GM23338 (cell line): ENCODE measurements at regions not wholly inside any gene's neighbourhood (a gene's known extent, or its start where the extent isn't known, plus 50 kb on each side); places are given as distances from the start of the nearest gene placed in this dataset.

Experiments used
- CREB1 ChIP-seq: fragments of 250-450 bp; sonication (Bioruptor Pico); IDR thresholded peaks from 2 replicates; pipeline ENCODE4 v1.5.0; 2020; ENCODE audit warnings: low read depth, mild to moderate bottlenecking, moderate library complexity
- CTCF ChIP-seq, 2 experiments: fragments of 200-600 bp in 1 of 2; sonication (generic) in 1 of 2; conservative IDR thresholded peaks; 2 replicates each; pipeline versions ENCODE4 v1.5.1 to v1.6.1; 2016 to 2017; ENCODE audit warnings: antibody characterized with exemption in 2 of 2, low read depth in 2 of 2, mild to moderate bottlenecking in 2 of 2, moderate library complexity in 1 of 2
- ETS1 ChIP-seq: IDR thresholded peaks from 2 replicates; pipeline ENCODE4 v1.6.1; 2016; ENCODE audit warnings: antibody characterized with exemption
- EZH2 ChIP-seq: fragments of 200-600 bp; sonication (generic); IDR thresholded peaks from one replicate; pipeline ENCODE4 v1.8.0; 2017; ENCODE audit warnings: antibody characterized with exemption, mild to moderate bottlenecking, low read depth; ENCODE audit not compliant: unreplicated experiment
- EZH2phosphoT487 ChIP-seq: fragments of 200-600 bp; sonication (generic); IDR thresholded peaks from one replicate; pipeline ENCODE4 v1.8.1; 2018; ENCODE audit warnings: antibody characterized with exemption; ENCODE audit not compliant: unreplicated experiment
- JUNB ChIP-seq: IDR thresholded peaks from one replicate; pipeline ENCODE4 v1.6.1; 2016; ENCODE audit warnings: antibody characterized with exemption; ENCODE audit not compliant: unreplicated experiment
- NANOG ChIP-seq: IDR thresholded peaks from 2 replicates; pipeline ENCODE4 v1.6.1; 2016; ENCODE audit warnings: antibody characterized with exemption, borderline replicate concordance
- POLR2AphosphoS5 ChIP-seq: IDR thresholded peaks from 2 replicates; pipeline ENCODE4 v1.6.1; 2016; ENCODE audit warnings: antibody characterized with exemption, low read depth
- REST ChIP-seq: IDR thresholded peaks from one replicate; pipeline ENCODE4 v1.6.1; 2018; ENCODE audit warnings: antibody characterized with exemption; ENCODE audit not compliant: unreplicated experiment
- STAT1 ChIP-seq: IDR thresholded peaks from one replicate; pipeline ENCODE4 v1.6.1; 2016; ENCODE audit warnings: antibody characterized with exemption; ENCODE audit not compliant: unreplicated experiment
- ZNF114 ChIP-seq: fragments of 250-450 bp; sonication (Bioruptor Pico); IDR thresholded peaks from 2 replicates; pipeline ENCODE4 v1.5.0; 2020; ENCODE audit warnings: mild to moderate bottlenecking, moderate library complexity
- ZNF462 ChIP-seq: fragments of 250-450 bp; sonication (Bioruptor Pico); IDR thresholded peaks from 2 replicates; pipeline ENCODE4 v1.5.0; 2020; ENCODE audit warnings: mild to moderate bottlenecking, moderate library complexity

- TF ChIP-seq ZNF462 (CRISPR knock-in tag), result no peak
- TF ChIP-seq EZH2, result no peak
- TF ChIP-seq ZNF114, result no peak
- TF ChIP-seq ETS1, result no peak
- TF ChIP-seq REST, result no peak
- TF ChIP-seq CREB1 (CRISPR knock-in tag), result no peak
- TF ChIP-seq POLR2AphosphoS5, result no peak
- TF ChIP-seq NANOG, result no peak
- TF ChIP-seq STAT1, result no peak
- no peak for TF ChIP-seq CTCF (conservative IDR thresholded peaks at IDR 0.05; ENCODE audit: low read depth in 2 of 2)
- no peak for TF ChIP-seq JUNB
- TF ChIP-seq EZH2phosphoT487, result no peak
Observed at GRCh38 chr13:112001571-112001970, 65.4 kb upstream of the SOX1 start (continued).
